HepG2 (cell line): ENCODE measurements at regions not wholly inside any gene's neighbourhood (a gene's known extent, or its start where the extent isn't known, plus 50 kb on each side); places are given as distances from the start of the nearest gene placed in this dataset.

ENCODE experiments used
- ATAC-seq: fragments of 200-7000 bp; cut with Tn5 transposase; 3 replicates; pipeline ENCODE4 v1.9.1; 2020; ENCODE audit warnings: mild to moderate bottlenecking, moderate library complexity
- BruUV-seq: library from RNA; stranded (reverse); fragments of 400-500 nt; replicated peaks from 2 replicates; lab custom pipeline; 2021; lab: Mats Ljungman, UMichigan
- CTCF ChIA-PET: fragments of 300-600 bp; formaldehyde crosslinking; extraction: SDS; loops from one replicate; lab custom pipeline; 2021; ENCODE audit warnings: low total read pairs, inconsistent platforms, low intra/inter-chr PET ratio; lab: Yijun Ruan, JAX
- POLR2A ChIA-PET: fragments of 350-600 bp; sonication (Branson Sonifier 250); formaldehyde crosslinking; loops from one replicate; lab custom pipeline; 2020; ENCODE audit warnings: antibody characterized with exemption, inconsistent platforms; lab: Yijun Ruan, JAX
- DNase-seq: peaks from one replicate; pipeline ENCODE4 v3.0.0-alpha.2; 2015; ENCODE audit warnings: low spot score
- FAIRE-seq: peaks from 3 replicates; lab custom pipeline; 2011; peaks lifted over from hg19 to GRCh38; lab: Jason Lieb, UNC
- H2AFZ ChIP-seq: one replicate; pipeline ENCODE4 v1.6.1; 2011; ENCODE audit warnings: low read length, inconsistent platforms
- H3K27ac ChIP-seq: fragments of 300-600 bp; 3 replicates; pipeline ENCODE4 v1.8.0; 2011; ENCODE audit warnings: mixed run types, mild to moderate bottlenecking, mixed read lengths, low read length, inconsistent platforms; ENCODE audit not compliant: insufficient read depth; ENCODE audit errors: extremely low read length
- H3K27me3 ChIP-seq, 2 experiments: fragments of 200-600 bp in 1 of 2; 2 replicates in 1 of 2; 3 replicates in 1 of 2; pipeline versions ENCODE4 v1.6.0 to v1.8.0; 2011; ENCODE audit warnings: low read length in 2 of 2, mild to moderate bottlenecking in 2 of 2, moderate library complexity in 2 of 2, inconsistent platforms in 1 of 2; ENCODE audit not compliant: insufficient read depth in 2 of 2, control insufficient read depth in 1 of 2
- H3K36me3 ChIP-seq, 2 experiments: fragments of 200-600 bp in 1 of 2; replicated peaks in 1 of 2; 2 replicates in 1 of 2; 3 replicates in 1 of 2; pipeline versions ENCODE4 v1.5.1 to v1.8.0; 2011; ENCODE audit warnings: low read length in 2 of 2, inconsistent platforms in 1 of 2; ENCODE audit not compliant: insufficient read depth in 2 of 2, control insufficient read depth in 1 of 2
- H3K4me1 ChIP-seq: 2 replicates; pipeline ENCODE4 v1.5.1; 2012; ENCODE audit warnings: low read length, inconsistent platforms; ENCODE audit not compliant: insufficient read depth
- H3K4me2 ChIP-seq: 2 replicates; pipeline ENCODE4 v1.6.0; 2011; ENCODE audit warnings: low read depth, low read length, inconsistent platforms
- H3K4me3 ChIP-seq, 3 experiments: fragments of 200-600 bp in 1 of 3; sonication (generic), shearing (Covaris generic) in 1 of 3; replicated peaks in 1 of 3; 2 replicates each; pipeline ENCODE4 v1.5.1; 2011 to 2016; ENCODE audit warnings: low read length in 3 of 3, inconsistent platforms in 2 of 3, low read depth in 2 of 3, mild to moderate bottlenecking in 2 of 3, control low read depth in 1 of 3, mixed read lengths in 1 of 3; ENCODE audit not compliant: insufficient read depth in 1 of 3
- H3K79me2 ChIP-seq: one replicate; pipeline ENCODE4 v1.6.1; 2011; ENCODE audit warnings: low read length, inconsistent platforms; ENCODE audit not compliant: insufficient read depth
- H3K9ac ChIP-seq: 2 replicates; pipeline ENCODE4 v1.6.0; 2011; ENCODE audit warnings: mild to moderate bottlenecking, low read depth, low read length, inconsistent platforms; ENCODE audit not compliant: insufficient read depth
- H3K9me3 ChIP-seq: 2 replicates; pipeline ENCODE4 v1.5.1; 2012; ENCODE audit warnings: mild to moderate bottlenecking, low read length
- H4K20me1 ChIP-seq: 2 replicates; pipeline ENCODE4 v1.6.0; 2011; ENCODE audit warnings: inconsistent platforms, mild to moderate bottlenecking, low read length, moderate library complexity; ENCODE audit not compliant: insufficient read depth
- CHD2 ChIP-seq: IDR thresholded peaks from 2 replicates; pipeline ENCODE4 v1.6.1; 2011; ENCODE audit warnings: low read depth, low read length, improper control_type of control experiment
- IKZF4 ChIP-seq: sonication (generic); formaldehyde crosslinking; IDR thresholded peaks from 2 replicates; pipeline ENCODE4 v1.5.1; 2020; ENCODE audit warnings: borderline replicate concordance, mild to moderate bottlenecking, low read depth, missing genetic modification reagents; ENCODE audit errors: not compliant biosample characterization
- MEIS1 ChIP-seq: sonication (generic); formaldehyde crosslinking; IDR thresholded peaks from 2 replicates; pipeline ENCODE4 v1.9.0; 2021; ENCODE audit warnings: mild to moderate bottlenecking, missing genetic modification reagents, moderate library complexity, borderline replicate concordance
- NPAS2 ChIP-seq: sonication (generic); formaldehyde crosslinking; IDR thresholded peaks from 2 replicates; pipeline ENCODE4 v1.8.0; 2022; ENCODE audit warnings: mild to moderate bottlenecking, missing genetic modification reagents, borderline replicate concordance
- PRDM4 ChIP-seq: sonication (generic); formaldehyde crosslinking; IDR thresholded peaks from 2 replicates; pipeline ENCODE4 v1.9.0; 2021; ENCODE audit warnings: missing genetic modification reagents, borderline replicate concordance
- SAP130 ChIP-seq: IDR thresholded peaks from 2 replicates; pipeline ENCODE4 v1.6.1; 2016; ENCODE audit warnings: low read depth
- STAG1 ChIP-seq: sonication (generic); formaldehyde crosslinking; IDR thresholded peaks from 2 replicates; pipeline ENCODE4 v1.4.0; 2020; ENCODE audit warnings: missing genetic modification reagents
- ZHX1 ChIP-seq: sonication (generic); formaldehyde crosslinking; IDR thresholded peaks from 2 replicates; pipeline ENCODE4 v1.8.1; 2022; ENCODE audit warnings: low read depth, mild to moderate bottlenecking, missing genetic modification reagents
- ZNF282 ChIP-seq: fragments of 450-650 bp; IDR thresholded peaks from 2 replicates; pipeline ENCODE4 v1.6.1; 2018; ENCODE audit not compliant: partially characterized antibody
- WGBS: methylation state at CpG from one replicate; pipeline ENCODE4 v1.1.6; 2017; ENCODE audit warnings: low lambda C conversion rate; 5-methylcytosine and 5-hydroxymethylcytosine counted together
- in situ Hi-C: cut with HindIII; loops from 2 replicates; pipeline ENCODE4 v1.10.0; 2017; ENCODE audit warnings: low pct_unique_long_range_greater_than_20kb; ENCODE audit not compliant: extremely low pct_ligation_motif_present
- intact Hi-C: fragments of 100-400 bp; cut with micrococcal nuclease; formaldehyde crosslinking; loops from one replicate; pipeline ENCODE4 v1.10.0; 2022; ENCODE audit not compliant: unreplicated experiment

- no peak overlapping the region for H3K4me2 ChIP-seq
- H3K9ac ChIP-seq = no peak overlapping the region
- ChIA-PET CTCF (no interaction called here), POLR2A (no interaction called here)
- no peak for FAIRE-seq
- 2% methylated on average over 6 of the region's 6 CpGs for WGBS
- no TSS peak for BruUV-seq
- ATAC-seq = no peak
- TF ChIP-seq MEIS1 (CRISPR knock-in tag) (no peak), CHD2 (no peak), SAP130 (no peak), ZNF282 (no peak), IKZF4 (no peak), PRDM4 (no peak), ZHX1 (CRISPR knock-in tag) (no peak), NPAS2 (no peak), STAG1 (CRISPR knock-in tag) (no peak)
- H3K27ac ChIP-seq = no peak overlapping the region
- intact Hi-C loops (no loop called here), in situ Hi-C loops (no loop called here)
- no peak overlapping the region for H2AFZ ChIP-seq
- H4K20me1 ChIP-seq = no peaks in the 10 kb centered on the region
- H3K4me1 ChIP-seq = no peaks in the 10 kb centered on the region
- no peaks in the 10 kb centered on the region for H3K36me3 ChIP-seq
- no peak overlapping the region for H3K4me3 ChIP-seq
- no peaks in the 10 kb centered on the region for H3K9me3 ChIP-seq
- no peaks in the 10 kb centered on the region for H3K79me2 ChIP-seq
- H3K27me3 ChIP-seq = no peaks in the 10 kb centered on the region
- DNase-seq = no peak
These were observed 175.6 kb downstream of the FBXO8 start for GRCh38 chr4:174107746-174108354.
